Upper lobe of left lung (tissue), 4 donors: ENCODE measurements at regions not wholly inside any gene's neighbourhood (a gene's known extent, or its start where the extent isn't known, plus 50 kb on each side); places are given as distances from the start of the nearest gene placed in this dataset.

Experiments used
- EP300 ChIP-seq, 4 donors: sonication (generic); formaldehyde crosslinking; IDR thresholded peaks; one replicate each; pipeline ENCODE4 v1.5.1; 2017; ENCODE audit warnings: antibody characterized with exemption in 4 of 4, control low read depth in 2 of 4
- POLR2A ChIP-seq, 4 donors: fragments of 450-650 bp; IDR thresholded peaks; one replicate each; pipeline ENCODE4 v1.5.1; 2016 to 2017; ENCODE audit warnings: antibody characterized with exemption in 4 of 4, mild to moderate bottlenecking in 2 of 4
- POLR2AphosphoS5 ChIP-seq, 2 donors: sonication (generic); formaldehyde crosslinking; IDR thresholded peaks; one replicate each; pipeline ENCODE4 v1.5.1; 2017; ENCODE audit warnings: antibody characterized with exemption in 2 of 2
- TF ChIP-seq, protein P1 (sequence below), 6 experiments: fragments of 450-650 bp in 4 of 6; fragments of 200-600 bp in 2 of 6; sonication (generic) in 2 of 6; IDR thresholded peaks; one replicate each; pipeline ENCODE4 v1.5.1; 2016 to 2019; ENCODE audit warnings: antibody characterized with exemption in 6 of 6

DNA sequence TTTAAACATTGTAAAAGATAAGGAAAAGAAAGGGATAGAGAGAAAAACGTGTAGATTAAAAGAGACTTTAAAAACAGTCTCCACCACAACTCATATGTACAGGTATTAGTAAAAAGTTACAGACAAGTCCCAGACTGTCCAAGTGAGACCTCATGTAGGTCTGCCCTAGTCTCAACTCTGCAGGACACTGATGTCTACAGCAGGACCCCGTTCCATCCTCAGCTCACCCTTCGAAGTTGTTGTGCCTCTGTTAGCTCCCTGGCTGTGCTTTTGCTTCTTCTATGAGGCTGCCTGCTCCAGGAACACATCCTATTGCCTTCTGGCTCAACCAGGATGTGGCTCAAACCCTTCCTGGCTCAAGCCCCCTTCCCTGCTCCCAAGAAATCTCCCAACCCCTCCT lies 72.9 kb upstream of the FBXO28 start:
- TF ChIP-seq POLR2AphosphoS5 (IDR thresholded peaks at IDR 0.05) (no peak), POLR2A (IDR thresholded peaks at IDR 0.05) (no peak), EP300 (IDR thresholded peaks at IDR 0.05) (no peak)
- TF ChIP-seq, protein P1, sequence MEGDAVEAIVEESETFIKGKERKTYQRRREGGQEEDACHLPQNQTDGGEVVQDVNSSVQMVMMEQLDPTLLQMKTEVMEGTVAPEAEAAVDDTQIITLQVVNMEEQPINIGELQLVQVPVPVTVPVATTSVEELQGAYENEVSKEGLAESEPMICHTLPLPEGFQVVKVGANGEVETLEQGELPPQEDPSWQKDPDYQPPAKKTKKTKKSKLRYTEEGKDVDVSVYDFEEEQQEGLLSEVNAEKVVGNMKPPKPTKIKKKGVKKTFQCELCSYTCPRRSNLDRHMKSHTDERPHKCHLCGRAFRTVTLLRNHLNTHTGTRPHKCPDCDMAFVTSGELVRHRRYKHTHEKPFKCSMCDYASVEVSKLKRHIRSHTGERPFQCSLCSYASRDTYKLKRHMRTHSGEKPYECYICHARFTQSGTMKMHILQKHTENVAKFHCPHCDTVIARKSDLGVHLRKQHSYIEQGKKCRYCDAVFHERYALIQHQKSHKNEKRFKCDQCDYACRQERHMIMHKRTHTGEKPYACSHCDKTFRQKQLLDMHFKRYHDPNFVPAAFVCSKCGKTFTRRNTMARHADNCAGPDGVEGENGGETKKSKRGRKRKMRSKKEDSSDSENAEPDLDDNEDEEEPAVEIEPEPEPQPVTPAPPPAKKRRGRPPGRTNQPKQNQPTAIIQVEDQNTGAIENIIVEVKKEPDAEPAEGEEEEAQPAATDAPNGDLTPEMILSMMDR (IDR thresholded peaks at IDR 0.05): no peak
